H9 (cell line): ENCODE measurements at regions not wholly inside any gene's neighbourhood (a gene's known extent, or its start where the extent isn't known, plus 50 kb on each side); places are given as distances from the start of the nearest gene placed in this dataset.

ENCODE experiments used
- DNase-seq: peaks from one replicate; pipeline ENCODE4 v3.0.0-alpha.2; 2017
- H2AFZ ChIP-seq: one replicate; pipeline ENCODE4 v1.6.1; 2013; ENCODE audit warnings: mild to moderate bottlenecking, low read length, control low read depth, moderate library complexity
- H2AK5ac ChIP-seq: 2 replicates; pipeline ENCODE4 v1.6.1; 2013; ENCODE audit warnings: low read length, control low read depth, mixed read lengths; ENCODE audit not compliant: insufficient read length
- H2BK120ac ChIP-seq: one replicate; pipeline ENCODE4 v1.6.1; 2013; ENCODE audit warnings: low read depth, mild to moderate bottlenecking, low read length, control low read depth, inconsistent platforms; ENCODE audit not compliant: poor library complexity, severe bottlenecking
- H2BK12ac ChIP-seq: 2 replicates; pipeline ENCODE4 v1.6.1; 2013; ENCODE audit warnings: low read length, control low read depth, mixed read lengths, low read depth; ENCODE audit not compliant: insufficient read length
- H2BK15ac ChIP-seq: 2 replicates; pipeline ENCODE4 v1.6.1; 2013; ENCODE audit warnings: low read depth, low read length, control low read depth
- H2BK20ac ChIP-seq: one replicate; pipeline ENCODE4 v1.6.1; 2013; ENCODE audit warnings: low read depth, mild to moderate bottlenecking, low read length, control low read depth, inconsistent platforms; ENCODE audit not compliant: poor library complexity, severe bottlenecking
- H2BK5ac ChIP-seq: 2 replicates; pipeline ENCODE4 v1.6.1; 2013; ENCODE audit warnings: low read length, control low read depth, mixed read lengths; ENCODE audit not compliant: insufficient read length
- H3K14ac ChIP-seq: 2 replicates; pipeline ENCODE4 v1.6.1; 2013; ENCODE audit warnings: low read length, control low read depth; ENCODE audit not compliant: insufficient read depth
- H3K18ac ChIP-seq: 2 replicates; pipeline ENCODE4 v1.6.1; 2013; ENCODE audit warnings: low read depth, mild to moderate bottlenecking, mixed read lengths, low read length, control low read depth; ENCODE audit not compliant: insufficient read length
- H3K23ac ChIP-seq: 2 replicates; pipeline ENCODE4 v1.6.1; 2013; ENCODE audit warnings: low read length, control low read depth, mixed read lengths, low read depth; ENCODE audit not compliant: insufficient read length
- H3K23me2 ChIP-seq: 2 replicates; pipeline ENCODE4 v1.6.1; 2013; ENCODE audit warnings: low read depth, mild to moderate bottlenecking, mixed read lengths, low read length, control low read depth; ENCODE audit not compliant: insufficient read length, poor library complexity, severe bottlenecking
- H3K27ac ChIP-seq: 2 replicates; pipeline ENCODE4 v1.5.1; 2013; ENCODE audit warnings: low read length, control low read depth, mixed read lengths, low read depth; ENCODE audit not compliant: insufficient read length
- H3K27me3 ChIP-seq: 2 replicates; pipeline ENCODE4 v1.6.1; 2013; ENCODE audit warnings: low read length, control low read depth, inconsistent platforms; ENCODE audit not compliant: insufficient read depth
- H3K4ac ChIP-seq: 2 replicates; pipeline ENCODE4 v1.6.1; 2013; ENCODE audit warnings: low read depth, mild to moderate bottlenecking, control low read depth, inconsistent platforms, low read length, moderate library complexity
- H3K4me1 ChIP-seq: 2 replicates; pipeline ENCODE4 v1.6.1; 2013; ENCODE audit warnings: low read length, control low read depth, inconsistent platforms; ENCODE audit not compliant: insufficient read depth
- H3K4me2 ChIP-seq: 2 replicates; pipeline ENCODE4 v1.6.1; 2013; ENCODE audit warnings: low read length, control low read depth, mixed read lengths; ENCODE audit not compliant: insufficient read length, insufficient read depth
- H3K56ac ChIP-seq: 2 replicates; pipeline ENCODE4 v1.6.1; 2013; ENCODE audit warnings: low read depth, mild to moderate bottlenecking, mixed read lengths, low read length, control low read depth; ENCODE audit not compliant: insufficient read length
- H3K79me1 ChIP-seq: 2 replicates; pipeline ENCODE4 v1.6.1; 2013; ENCODE audit warnings: low read depth, mild to moderate bottlenecking, moderate library complexity, low read length, control low read depth, inconsistent platforms; ENCODE audit not compliant: insufficient read depth, poor library complexity, severe bottlenecking
- H3K79me2 ChIP-seq: 2 replicates; pipeline ENCODE4 v1.6.1; 2013; ENCODE audit warnings: low read length, control low read depth, inconsistent platforms; ENCODE audit not compliant: insufficient read depth
- H3K9ac ChIP-seq: 2 replicates; pipeline ENCODE4 v1.6.1; 2013; ENCODE audit warnings: low read length, control low read depth, mixed read lengths; ENCODE audit not compliant: insufficient read length; ENCODE audit errors: extremely low read depth
- H3K9me3 ChIP-seq: one replicate; pipeline ENCODE4 v1.6.1; 2013; ENCODE audit warnings: low read depth, low read length, inconsistent platforms; ENCODE audit not compliant: control insufficient read depth
- H3T11ph ChIP-seq: one replicate; pipeline ENCODE4 v1.6.1; 2013; ENCODE audit warnings: mild to moderate bottlenecking, low read length, control low read depth, inconsistent platforms
- H4K20me1 ChIP-seq: one replicate; pipeline ENCODE4 v1.6.1; 2013; ENCODE audit not compliant: control insufficient read depth, insufficient read length, insufficient read depth
- H4K5ac ChIP-seq: 2 replicates; pipeline ENCODE4 v1.6.1; 2013; ENCODE audit warnings: low read depth, mild to moderate bottlenecking, mixed read lengths, low read length, control low read depth; ENCODE audit not compliant: insufficient read length
- H4K8ac ChIP-seq: replicated peaks from 2 replicates; pipeline ENCODE4 v1.6.1; 2013; ENCODE audit warnings: low read length, control low read depth, mixed read lengths, low read depth; ENCODE audit not compliant: insufficient read length
- H4K91ac ChIP-seq: 2 replicates; pipeline ENCODE4 v1.6.1; 2013; ENCODE audit warnings: low read depth, mild to moderate bottlenecking, moderate library complexity, mixed read lengths, low read length, control low read depth; ENCODE audit not compliant: insufficient read length
- H3K27ac Mint-ChIP-seq, 3 experiments: 2 replicates in 2 of 3; 3 replicates in 1 of 3; pipeline ENCODE4 v1.8.0; 2020 to 2021; ENCODE audit warnings: mixed read lengths in 3 of 3, mild to moderate bottlenecking in 1 of 3, moderate library complexity in 1 of 3
- H3K27me3 Mint-ChIP-seq: 2 replicates; pipeline ENCODE4 v1.8.0; 2021; ENCODE audit warnings: low read depth, mild to moderate bottlenecking, moderate library complexity, mixed read lengths
- H3K36me3 Mint-ChIP-seq, 3 experiments: 2 replicates in 2 of 3; 3 replicates in 1 of 3; pipeline ENCODE4 v1.8.0; 2020 to 2021; ENCODE audit warnings: low read depth in 3 of 3, mixed read lengths in 3 of 3; ENCODE audit not compliant: insufficient read depth in 1 of 3
- H3K4me1 Mint-ChIP-seq, 2 experiments: 2 replicates each; pipeline ENCODE4 v1.8.0; 2020; ENCODE audit warnings: mixed read lengths in 2 of 2
- H3K4me3 Mint-ChIP-seq, 2 experiments: 2 replicates in 1 of 2; 3 replicates in 1 of 2; pipeline ENCODE4 v1.8.0; 2020 to 2021; ENCODE audit warnings: mild to moderate bottlenecking in 2 of 2, mixed read lengths in 2 of 2, moderate library complexity in 1 of 2
- H3K9me3 Mint-ChIP-seq, 2 experiments: 2 replicates in 1 of 2; 3 replicates in 1 of 2; pipeline ENCODE4 v1.8.0; 2020; ENCODE audit warnings: mild to moderate bottlenecking in 2 of 2, mixed read lengths in 2 of 2, moderate library complexity in 1 of 2
- CTCF ChIP-seq: fragments of 200-600 bp; sonication (generic); conservative IDR thresholded peaks from 3 replicates; pipeline ENCODE4 v1.8.0; 2021; ENCODE audit warnings: antibody characterized with exemption, mild to moderate bottlenecking
- WGBS: extraction: QIAGEN DNeasy Blood & Tissue Kit; methylation state at CpG from one replicate; pipeline ENCODE4 v1.1.7; 2013; ENCODE audit warnings: missing lambda C conversion rate, low lambda C conversion rate, mixed read lengths; ENCODE audit not compliant: insufficient read length; ENCODE audit errors: extremely low coverage; 5-methylcytosine and 5-hydroxymethylcytosine counted together

- no peak overlapping the region for H2AFZ ChIP-seq
- no peak overlapping the region for H4K91ac ChIP-seq
- no peak overlapping the region for H3K14ac ChIP-seq
- H3K27me3 ChIP-seq: no peaks in the 10 kb centered on the region
- Mint-ChIP-seq H3K27ac (no peak overlapping the region), H3K9me3 (peaks cover 20 to 21% of the 10 kb centered on the region in 2 experiments), H3K4me1 (no peaks in the 10 kb centered on the region), H3K27me3 (no peaks in the 10 kb centered on the region), H3K4me3 (no peak overlapping the region), H3K36me3 (peaks cover 5 to 22% (median 16%) of the 10 kb centered on the region in 3 experiments; a peak in 6 of 7 replicates)
- H3K9me3 ChIP-seq: peaks cover 7% of the 10 kb centered on the region
- no peak overlapping the region for H2BK15ac ChIP-seq
- H4K5ac ChIP-seq: no peak overlapping the region
- no peak overlapping the region for H3K23ac ChIP-seq
- no peaks in the 10 kb centered on the region for H3K79me2 ChIP-seq
- H2BK120ac ChIP-seq: no peak overlapping the region
- no peak overlapping the region for H2AK5ac ChIP-seq
- H3K79me1 ChIP-seq: no peaks in the 10 kb centered on the region
- TF ChIP-seq CTCF: no peak
- no peaks in the 10 kb centered on the region for H3K23me2 ChIP-seq
- no peak for DNase-seq
- no peak overlapping the region for H3K4me2 ChIP-seq
- H4K20me1 ChIP-seq: no peaks in the 10 kb centered on the region
- no CpG with 5 or more reads among the region's 1 CpG for WGBS
- H3K27ac ChIP-seq: no peak overlapping the region
- no peaks in the 10 kb centered on the region for H3K4me1 ChIP-seq
- H2BK12ac ChIP-seq: no peak overlapping the region
- H3K9ac ChIP-seq: no peak overlapping the region
- no peak overlapping the region for H3K56ac ChIP-seq
- H3K18ac ChIP-seq: no peak overlapping the region
- H3T11ph ChIP-seq: no peak overlapping the region
- H2BK20ac ChIP-seq: no peak overlapping the region
- H3K4ac ChIP-seq: no peak overlapping the region
- H2BK5ac ChIP-seq: no peak overlapping the region
- H4K8ac ChIP-seq: no peak overlapping the region
Measured at GRCh38 chr9:11192993-11193392, 580.2 kb upstream of the PTPRD start.
